ENCODE measurements at regions not wholly inside any gene's neighbourhood (a gene's known extent, or its start where the extent isn't known, plus 50 kb on each side); places are given as distances from the start of the nearest gene placed in this dataset.
"Not testable (repeated sequence)": the region's sequence is repeated elsewhere in the genome, so short reads cannot be mapped to it uniquely, and the experiment has no call there.

GRCh38 chr1:10867914-10868598 is 71.6 kb upstream of the CASZ1 start:
- peak; percentile 1 for DNase-seq

- DNase-seq = no peak
Observed at GRCh38 chr1:10868599-10868965, 72.1 kb upstream of the CASZ1 start.

GRCh38 chr1:10869933-10870332 is 73.5 kb upstream of the CASZ1 start:
- DNase-seq = no peak

GRCh38 chr1:10870493-10871096 is 74.1 kb upstream of the CASZ1 start:
- DNase-seq = peak; percentile 4

- DNase-seq = no peak
Observed at GRCh38 chr1:10873189-10873588, 76.7 kb upstream of the CASZ1 start.

- DNase-seq = no peak
Observed at GRCh38 chr1:10874351-10874750, 77.9 kb upstream of the CASZ1 start.

GRCh38 chr1:10877894-10878293 is 81.4 kb upstream of the CASZ1 start:
- no peak for DNase-seq

- DNase-seq = no peak
Observed at GRCh38 chr1:10878469-10878868, 82.0 kb upstream of the CASZ1 start.

- DNase-seq = no peak
Observed at GRCh38 chr1:10880063-10880462, 83.6 kb upstream of the CASZ1 start.

GRCh38 chr1:10881046-10881445 is 84.6 kb upstream of the CASZ1 start:
- no peak for DNase-seq

GRCh38 chr1:10882069-10882468 is 85.6 kb upstream of the CASZ1 start:
- DNase-seq = no peak

- not testable (repeated sequence) for DNase-seq
Observed at GRCh38 chr1:10887032-10887431, 90.6 kb upstream of the CASZ1 start.

GRCh38 chr1:10888291-10888690 is 91.8 kb upstream of the CASZ1 start:
- DNase-seq = no peak

- DNase-seq = no peak
Observed at GRCh38 chr1:10888791-10889649, 92.6 kb upstream of the CASZ1 start.

- DNase-seq = no peak
Observed at GRCh38 chr1:10889650-10890353, 93.4 kb upstream of the CASZ1 start.

GRCh38 chr1:10890491-10891071 is 94.1 kb upstream of the CASZ1 start:
- DNase-seq = no peak

GRCh38 chr1:10891091-10891490 is 94.6 kb upstream of the CASZ1 start:
- DNase-seq = no peak

GRCh38 chr1:10892138-10893065 is 96.0 kb upstream of the CASZ1 start:
- DNase-seq = no peak

- DNase-seq = no peak
Observed at GRCh38 chr1:10895621-10896020, 99.2 kb upstream of the CASZ1 start.

- DNase-seq = no peak
Observed at GRCh38 chr1:10896673-10897072, 100.2 kb upstream of the CASZ1 start.

GRCh38 chr1:10897321-10897980 is 101.0 kb upstream of the CASZ1 start:
- no peak for DNase-seq

Measured in NCI-H774 (cell line).